CD4-positive, alpha-beta T cell treated with Interleukin-17A for 1 hour (primary cell): ENCODE measurements at regions not wholly inside any gene's neighbourhood (a gene's known extent, or its start where the extent isn't known, plus 50 kb on each side); places are given as distances from the start of the nearest gene placed in this dataset.

Experiments used
- DNase-seq: peaks from one replicate; pipeline ENCODE4 v3.0.0-alpha.2; 2020

DNA sequence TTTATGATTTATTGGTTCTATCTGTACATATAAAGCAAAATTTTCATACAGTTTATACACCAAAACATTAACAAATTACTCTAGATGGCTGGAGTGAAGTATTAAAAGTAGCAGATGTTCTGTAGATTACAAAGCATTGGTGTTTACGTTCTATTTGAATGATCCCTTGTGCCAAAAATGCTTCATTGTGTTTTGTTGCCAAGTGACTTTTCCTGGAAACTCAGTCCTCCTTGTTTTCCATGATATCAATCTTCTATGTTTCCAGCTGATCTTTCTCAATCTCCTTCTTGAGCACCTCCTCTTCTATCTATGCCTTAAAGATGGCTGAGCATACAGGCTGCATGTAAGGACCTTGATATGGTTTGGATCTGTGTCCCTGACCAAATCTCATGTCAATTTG lies 263.6 kb upstream of the CTSO start:
- no peak for DNase-seq

DNA sequence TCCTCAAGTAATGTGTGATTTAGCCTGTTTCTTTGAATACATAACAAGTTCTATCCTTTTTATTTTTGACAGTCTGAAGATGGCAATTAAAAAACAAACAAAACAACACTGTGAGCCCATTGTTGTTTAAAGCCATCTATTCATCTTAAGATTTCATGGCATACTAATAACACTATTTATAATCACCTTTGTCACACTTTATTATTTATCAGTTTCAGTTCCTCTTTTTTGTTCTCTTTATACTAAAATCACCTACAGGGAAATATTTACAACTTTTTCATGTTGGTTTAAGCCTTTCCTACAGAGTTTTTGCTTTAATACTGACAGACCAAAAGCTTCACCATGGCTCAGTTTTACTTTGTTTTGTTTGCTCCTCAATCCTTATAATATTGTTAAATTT lies 247.4 kb upstream of the CTSO start:
- no peak for DNase-seq

DNA sequence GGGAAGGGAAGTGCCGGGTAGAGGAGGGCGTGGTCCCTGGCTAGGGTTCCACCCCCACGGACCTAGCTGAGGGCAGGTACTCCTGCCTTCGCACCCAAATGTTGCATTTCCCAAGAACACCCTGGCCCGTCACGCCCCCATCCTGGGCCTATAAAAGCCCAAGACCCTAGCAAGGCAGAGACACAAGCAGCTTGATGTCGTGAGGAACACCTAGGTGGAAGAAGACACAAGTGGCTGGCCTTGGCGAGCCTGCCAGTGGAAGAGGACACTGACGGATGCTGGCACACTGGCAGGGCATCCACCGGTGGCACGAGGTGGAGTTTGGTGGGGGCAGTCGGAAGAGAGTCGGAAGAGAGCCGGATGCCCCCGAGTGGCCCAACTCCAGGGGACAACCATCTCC lies 244.8 kb upstream of the CTSO start:
- DNase-seq, result no peak

DNA sequence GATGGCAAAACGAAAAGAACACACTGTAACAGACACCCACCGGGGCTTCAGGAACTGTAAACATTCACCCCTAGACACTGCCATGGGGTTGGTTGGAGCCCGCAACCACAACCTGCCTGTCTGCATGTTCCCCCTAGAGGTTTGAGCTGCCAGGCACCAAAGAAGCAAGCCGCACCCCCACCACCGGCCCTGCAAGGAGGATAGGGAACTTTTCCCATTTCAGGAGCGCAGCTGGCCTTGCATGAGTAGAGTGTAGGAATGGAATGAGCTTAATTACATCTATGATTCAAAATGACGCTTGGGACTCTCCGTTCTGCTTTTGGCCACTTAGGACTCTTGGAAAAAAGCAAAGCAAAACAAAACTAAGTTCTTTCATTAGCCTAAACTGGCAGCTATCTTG lies 243.6 kb upstream of the CTSO start:
- DNase-seq, result no peak

DNA sequence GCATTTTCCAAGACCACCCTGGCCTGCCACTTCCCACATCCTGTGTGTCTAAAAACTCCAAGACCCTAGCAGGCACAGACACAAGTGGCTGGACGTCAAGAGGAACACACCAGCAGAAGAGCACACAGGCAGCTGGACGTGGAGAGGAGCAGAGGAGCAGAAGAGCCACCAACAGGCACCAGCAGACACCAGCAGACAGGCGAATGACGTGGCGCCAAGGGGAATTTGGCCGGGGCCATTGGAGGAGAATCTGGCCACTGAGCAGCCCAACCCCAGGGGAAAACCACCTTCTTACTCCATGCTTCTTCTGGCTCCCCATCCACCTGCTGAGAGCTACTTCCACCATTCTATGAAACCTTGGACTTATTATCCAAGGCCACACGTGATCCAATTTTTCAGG lies 243.1 kb upstream of the CTSO start:
- DNase-seq, result no peak

DNA sequence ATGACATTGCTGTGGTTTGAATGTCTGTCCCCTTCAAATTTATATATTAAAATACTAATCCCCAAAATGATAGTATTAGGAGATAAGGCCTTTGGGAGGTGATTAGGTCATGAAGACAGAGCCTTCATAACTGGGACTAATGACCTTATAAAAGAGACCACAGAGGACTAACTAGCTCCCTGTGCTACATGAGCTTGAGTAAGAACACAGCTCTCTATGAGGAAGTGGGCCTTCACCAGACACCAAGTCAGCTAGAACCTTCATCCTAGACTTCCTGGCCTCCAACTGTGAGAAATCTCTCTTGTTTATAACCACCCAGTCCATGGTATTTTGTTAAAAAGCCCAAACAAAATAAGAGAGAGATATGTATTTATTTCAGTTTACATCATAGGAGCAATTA lies 242.2 kb upstream of the CTSO start:
- DNase-seq, result no peak

DNA sequence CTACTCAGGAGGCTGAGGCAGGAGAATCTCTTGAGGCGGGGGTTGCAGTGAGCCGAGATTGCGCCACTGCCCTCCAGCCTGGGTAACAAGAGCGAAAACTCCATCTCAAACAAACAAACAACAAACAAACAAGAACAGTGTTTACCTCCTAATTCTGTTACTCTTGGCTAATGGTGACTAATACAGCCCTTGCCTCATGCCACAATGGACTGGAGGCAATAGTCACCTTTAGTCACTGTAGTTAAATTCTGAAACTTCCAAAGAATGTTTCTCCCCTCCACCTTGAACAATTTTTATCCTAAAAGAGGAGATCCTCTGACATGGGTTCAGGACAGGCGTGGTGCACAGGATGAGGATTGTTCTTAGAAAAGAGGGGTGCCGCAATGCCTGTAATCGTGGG lies 241.2 kb upstream of the CTSO start:
- DNase-seq, result no peak

DNA sequence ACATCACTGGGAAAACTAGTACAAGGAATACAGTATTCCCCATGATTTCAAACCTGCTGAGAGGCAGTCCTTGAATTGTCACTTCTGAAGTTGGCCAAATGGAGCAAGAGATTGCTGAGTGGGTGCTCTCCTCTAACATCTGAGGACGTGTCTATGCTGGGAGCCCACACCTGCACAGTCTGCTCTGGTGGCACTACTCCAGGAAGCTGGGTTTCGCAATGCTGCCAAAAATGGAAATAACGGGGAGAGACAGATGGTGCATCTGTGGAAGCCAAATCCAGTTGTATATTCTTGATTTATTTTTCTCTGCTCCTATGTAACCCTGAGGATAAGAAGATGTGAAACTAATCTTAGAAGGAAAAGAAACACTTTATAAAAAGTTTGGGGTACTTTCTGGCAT lies 240.1 kb upstream of the CTSO start:
- DNase-seq, result no peak

DNA sequence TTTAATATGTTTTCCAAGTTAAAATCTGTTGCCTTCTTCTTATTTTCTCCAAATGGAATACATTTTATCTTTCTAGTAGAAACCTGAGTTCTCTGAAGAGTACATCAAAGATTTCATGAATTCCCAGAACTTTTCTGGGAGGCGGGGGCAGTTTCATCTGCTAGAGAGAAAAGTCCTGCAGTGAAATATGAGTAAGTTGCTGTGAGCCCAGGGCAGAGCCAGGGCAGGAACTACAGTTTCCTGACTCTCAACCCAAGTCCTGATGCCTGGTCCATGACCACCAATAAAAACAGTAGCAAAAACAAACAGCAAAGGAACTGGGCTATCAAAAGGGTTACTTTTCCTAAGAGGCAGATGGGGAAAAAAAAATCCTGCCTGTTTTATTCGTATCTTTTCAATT lies 239.4 kb upstream of the CTSO start:
- DNase-seq, result no peak

DNA sequence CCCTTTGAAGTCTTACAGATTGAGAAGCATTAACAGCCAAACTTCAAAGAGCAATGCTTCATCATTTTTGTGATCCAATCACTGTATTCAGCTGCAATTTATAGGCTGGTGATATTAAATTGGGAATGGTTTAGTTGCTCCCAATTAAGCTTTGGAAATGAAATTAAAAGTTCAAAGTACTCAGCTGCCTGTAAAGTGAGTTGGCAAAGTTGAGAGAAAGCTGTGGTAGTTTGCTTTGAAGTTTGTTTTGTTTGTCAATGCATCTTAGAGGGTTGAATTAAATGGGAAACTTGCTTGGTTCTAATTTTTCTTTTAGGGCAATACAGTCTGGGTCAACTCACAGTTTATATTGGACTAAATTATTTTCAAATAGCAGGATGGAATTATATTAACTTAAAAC lies 238.4 kb upstream of the CTSO start:
- no peak for DNase-seq

DNA sequence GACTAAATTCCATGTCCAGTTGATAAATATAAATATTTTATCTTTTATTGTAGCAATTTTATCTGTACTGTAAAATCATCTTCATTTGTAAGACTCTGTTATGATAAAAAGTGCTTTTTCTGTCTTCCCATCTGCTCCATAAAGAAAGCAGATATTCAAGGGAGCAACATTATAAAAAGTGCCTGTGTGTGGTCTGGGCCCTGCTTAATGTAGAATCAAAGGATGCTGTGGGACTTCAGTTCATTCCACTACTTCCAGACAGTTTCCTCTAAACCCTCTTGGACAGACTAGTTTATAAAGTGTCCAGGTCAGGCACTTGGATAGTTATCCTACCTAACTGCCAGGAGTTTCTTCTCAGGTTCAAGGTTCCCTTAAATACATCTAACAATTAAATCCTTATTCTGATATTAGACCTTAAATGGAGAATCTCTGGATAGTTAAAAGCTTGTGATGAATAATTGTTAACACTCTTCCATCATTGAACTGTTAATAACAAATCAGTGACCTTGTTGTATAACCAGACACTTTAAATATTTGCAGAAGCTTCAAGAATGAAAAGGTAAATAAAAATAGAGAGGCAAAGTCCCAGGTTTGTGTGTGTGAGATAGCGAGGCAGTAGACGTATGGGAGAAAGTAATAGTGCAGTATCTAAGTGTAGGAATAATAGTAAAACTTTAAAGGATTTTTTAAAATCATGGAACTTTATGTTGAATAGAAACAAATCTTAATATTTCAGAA lies 237.5 kb upstream of the CTSO start:
- DNase-seq, result no peak

DNA sequence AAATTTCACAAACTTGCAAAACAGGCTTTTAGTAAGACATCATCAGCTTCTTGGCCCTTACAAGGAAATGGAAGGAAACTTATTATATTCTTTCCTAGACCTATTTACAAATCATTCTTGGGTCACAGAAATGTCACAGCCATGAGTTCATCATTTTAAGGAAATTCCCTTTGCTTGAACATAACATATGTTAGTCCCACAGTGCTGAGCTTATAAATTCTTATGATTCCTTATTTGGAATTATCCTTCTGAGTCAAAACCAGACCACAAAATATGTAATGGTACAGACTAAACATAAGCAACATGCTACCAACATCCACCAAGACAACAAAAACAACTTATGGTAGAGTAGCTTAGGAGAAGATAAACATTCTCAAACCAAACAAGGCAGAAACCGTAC lies 236.9 kb upstream of the CTSO start:
- no peak for DNase-seq

DNA sequence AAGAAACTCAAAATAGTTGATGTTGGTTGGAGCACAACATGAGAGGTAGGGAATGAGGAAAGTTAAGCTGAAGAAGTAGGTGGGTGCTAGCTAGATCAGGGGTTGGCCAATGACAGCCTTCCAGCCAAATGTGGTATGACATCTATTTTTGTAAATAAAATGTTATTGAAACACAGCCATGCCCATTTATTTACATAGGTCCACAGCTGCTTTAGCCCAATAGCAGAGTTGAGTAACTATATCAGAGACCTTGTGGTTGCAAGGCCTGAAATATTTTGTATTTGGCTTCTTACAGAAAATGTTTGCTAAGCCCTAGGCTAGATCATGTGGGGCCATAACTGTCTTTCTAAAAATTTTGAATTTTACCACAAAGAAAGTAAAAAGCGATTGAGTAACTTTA lies 234.9 kb upstream of the CTSO start:
- DNase-seq, result no peak

DNA sequence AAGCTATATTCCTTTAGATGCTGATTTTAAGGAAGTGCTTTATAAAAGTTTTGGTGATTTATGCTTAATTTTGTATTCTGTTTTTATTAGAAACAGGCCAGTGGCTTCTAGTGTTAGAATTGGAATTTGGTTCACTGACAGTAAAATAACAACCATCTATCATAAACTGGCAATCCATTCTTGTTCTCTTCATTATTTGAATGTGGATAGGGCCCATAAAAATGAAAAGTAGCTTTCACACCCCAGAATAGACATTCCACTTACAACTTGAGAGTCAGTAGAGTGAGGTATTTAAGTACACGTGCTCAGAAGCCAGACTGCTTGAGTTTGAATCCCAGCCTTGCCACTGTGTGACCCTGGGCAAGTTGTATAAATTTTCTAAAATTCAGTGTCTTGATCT lies 232.4 kb upstream of the CTSO start:
- DNase-seq, result no peak

DNA sequence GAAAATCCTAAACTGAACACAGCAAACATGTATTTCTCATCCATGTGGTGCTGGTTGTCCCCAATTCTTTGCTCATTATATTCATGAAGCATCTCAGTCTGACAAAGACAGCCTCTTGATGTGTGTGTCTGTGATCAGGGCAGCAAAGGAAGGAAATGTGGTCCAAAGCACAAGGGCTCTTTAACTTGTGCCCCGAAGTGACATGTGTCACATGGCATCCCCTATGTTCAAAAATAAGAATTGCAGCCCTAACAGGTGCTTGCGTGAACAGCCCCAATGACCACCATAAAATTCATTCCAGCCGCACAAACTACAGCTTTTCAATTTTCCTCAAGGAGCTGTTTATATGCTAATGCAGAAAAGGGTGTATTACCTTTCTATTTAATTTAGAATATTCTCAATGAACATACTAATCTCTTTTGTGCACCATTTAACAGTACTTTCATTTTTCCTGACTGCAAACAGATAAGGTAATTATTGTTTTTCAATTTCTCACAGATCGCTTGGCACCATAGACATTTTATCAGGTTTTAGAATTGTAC lies 231.9 kb upstream of the CTSO start:
- DNase-seq, result no peak

DNA sequence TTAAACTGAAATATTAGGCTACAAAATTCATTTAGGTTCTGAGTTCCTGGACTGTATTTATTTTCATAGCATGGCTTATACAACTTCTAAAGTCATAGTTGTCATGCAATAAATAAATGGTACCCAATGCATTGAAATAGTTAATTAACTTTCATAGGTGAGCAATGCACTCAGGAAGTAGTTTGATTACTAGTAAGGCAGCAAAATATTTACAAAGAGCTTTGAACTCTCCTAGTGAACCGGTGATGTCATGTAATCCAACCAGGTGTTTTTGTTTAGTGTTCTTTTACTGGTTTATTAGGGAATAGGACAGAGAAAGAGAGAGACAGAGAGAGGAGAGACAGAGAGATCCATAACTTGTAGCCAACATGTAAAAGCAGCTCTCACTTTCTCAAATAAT lies 228.6 kb upstream of the CTSO start:
- no peak for DNase-seq

DNA sequence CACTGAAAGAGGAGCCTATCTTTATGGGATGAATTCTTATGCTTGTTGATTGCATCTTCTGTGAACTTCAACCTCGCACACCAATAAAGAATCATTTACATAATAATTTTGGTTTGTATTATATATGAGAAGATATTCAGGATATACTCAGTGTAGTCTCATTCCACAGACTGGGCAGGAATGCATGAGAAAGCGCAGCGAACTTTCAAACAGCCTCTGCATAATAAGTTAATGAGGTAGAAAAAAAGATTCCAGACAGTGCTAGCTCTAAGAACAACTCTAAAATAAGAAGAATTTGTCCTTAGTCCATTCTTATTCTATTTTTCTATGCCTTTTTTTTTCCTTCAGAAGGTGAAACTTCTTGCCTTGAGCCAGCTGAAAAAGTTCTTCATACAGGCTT lies 224.3 kb upstream of the CTSO start:
- DNase-seq, result no peak

DNA sequence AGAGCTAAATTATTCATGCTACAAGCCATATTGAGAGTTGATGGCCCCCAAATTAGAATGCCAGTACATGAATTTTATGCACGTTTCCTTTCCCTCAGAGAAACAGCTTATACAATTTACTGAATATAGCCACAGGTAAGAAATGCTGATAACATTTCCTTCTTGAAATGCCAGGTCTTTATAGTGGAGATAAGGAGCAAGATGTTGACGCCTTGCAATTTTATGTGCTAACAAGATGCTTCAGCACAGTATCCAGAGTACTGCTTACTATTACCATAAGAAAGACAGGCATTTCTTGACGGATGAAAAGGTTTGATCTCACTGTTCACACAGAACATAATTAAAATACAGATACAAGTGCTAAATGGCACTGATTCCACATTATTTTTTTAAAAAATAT lies 223.2 kb upstream of the CTSO start:
- DNase-seq, result no peak

DNA sequence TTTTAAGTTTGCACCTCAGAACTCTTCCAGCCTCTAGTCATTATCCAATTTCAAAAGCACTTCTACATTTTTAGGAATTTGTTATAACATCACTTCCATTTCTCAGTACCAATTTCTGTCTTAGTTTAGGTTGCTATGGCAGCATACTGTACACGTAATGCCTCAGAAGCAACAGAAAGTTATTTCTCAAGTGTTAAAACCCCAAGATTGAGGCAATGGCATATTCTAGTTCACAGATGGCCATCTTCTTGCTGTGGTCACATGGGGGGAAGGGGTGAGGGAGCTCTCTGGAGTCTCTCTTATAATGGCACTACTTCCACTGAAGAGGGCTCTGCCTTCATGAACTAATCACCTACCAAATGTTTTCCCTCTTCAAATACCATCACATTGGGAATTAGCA lies 220.3 kb upstream of the CTSO start:
- no peak for DNase-seq

DNA sequence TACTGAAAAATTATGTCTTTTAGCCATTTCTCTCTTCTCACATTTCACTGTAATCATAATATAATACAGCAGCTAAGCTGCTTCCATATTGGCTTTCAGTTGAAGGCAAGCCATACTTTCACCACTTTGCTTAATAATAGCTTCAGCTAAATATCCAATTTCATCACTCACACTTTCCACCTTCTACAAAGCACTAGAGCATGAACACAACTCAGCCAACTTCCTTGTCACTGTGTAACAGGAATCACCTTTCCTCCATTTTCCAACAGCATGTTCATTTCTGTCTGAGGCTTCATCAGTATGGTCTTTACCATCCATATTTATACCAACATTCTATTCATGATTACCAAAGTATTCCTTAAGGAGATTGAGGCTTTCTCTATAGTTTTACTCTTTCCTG lies 219.8 kb upstream of the CTSO start:
- DNase-seq, result no peak

DNA sequence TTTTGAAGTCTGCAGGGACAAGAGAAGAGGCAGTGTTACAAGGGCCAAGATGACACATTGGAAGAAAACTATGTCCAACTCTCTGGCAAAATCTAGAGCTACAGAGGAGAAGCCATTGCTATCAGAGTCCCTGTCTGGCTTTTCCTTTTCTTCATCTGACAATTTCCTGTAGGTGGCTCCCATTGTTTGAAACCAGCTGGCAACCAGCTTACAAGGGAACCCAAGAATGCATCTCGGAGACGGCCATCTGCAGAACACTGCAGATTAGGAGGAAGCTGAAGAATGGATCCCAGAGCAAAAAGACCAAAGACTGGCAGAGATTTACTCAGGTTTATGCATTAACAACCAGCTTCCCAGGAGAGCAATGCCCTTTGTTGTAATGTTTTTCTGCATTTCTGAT lies 216.2 kb upstream of the CTSO start:
- no peak for DNase-seq

DNA sequence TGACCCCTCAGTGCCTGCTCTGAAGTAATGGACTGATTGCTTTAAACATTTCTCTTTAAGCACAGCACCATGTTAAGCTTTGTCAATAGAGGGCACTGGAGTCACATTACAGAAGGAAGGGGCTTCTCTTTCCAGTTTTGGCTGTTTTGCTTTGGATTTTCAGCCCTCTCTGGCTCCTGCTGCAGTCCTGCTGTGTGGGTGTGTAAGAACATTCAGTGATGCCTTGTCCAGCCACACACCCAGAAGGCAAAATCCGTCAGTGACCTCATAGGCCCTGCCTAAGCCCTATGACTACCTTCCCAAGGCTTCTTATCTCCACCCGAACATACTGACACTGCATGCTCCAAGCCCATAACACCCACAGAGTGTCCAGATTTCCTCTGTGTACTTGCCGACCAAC lies 215.3 kb upstream of the CTSO start:
- DNase-seq, result no peak

DNA sequence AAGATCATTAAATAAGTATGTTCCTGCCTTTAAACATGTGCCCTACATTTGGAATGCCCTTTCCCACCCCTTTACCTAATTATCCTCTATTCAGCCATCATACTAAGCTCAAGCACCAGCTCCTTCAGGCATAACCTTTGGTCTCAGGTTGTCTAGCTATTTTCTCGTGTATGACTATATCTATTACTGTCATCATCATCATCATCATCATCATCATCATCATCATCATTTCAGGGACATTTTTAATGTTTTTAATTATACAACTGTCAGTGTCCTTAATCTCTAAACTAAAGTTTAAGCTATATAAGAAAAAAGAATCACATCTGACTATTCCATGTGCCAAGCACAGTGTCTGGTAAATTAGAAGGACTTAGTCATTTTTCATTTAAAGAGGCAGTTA lies 214.6 kb upstream of the CTSO start:
- no peak for DNase-seq

DNA sequence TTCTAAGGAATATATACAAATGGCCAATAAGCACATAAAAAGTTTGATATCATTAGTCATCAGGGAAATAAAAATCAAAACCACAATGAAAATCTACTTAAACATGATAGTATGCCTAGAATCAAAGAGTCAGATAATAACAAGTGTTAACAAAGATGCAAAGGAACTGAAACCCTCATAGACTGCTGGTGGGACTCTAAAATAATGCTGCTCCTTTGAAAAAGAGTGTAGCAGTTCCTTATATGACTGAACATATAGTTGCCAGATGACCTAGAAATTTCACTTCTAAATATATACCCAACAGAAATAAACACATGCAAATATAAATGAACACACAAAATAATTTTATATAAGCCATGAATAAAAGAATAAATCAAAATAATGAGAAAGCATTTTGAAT lies 205.1 kb upstream of the CTSO start:
- DNase-seq, result no peak

DNA sequence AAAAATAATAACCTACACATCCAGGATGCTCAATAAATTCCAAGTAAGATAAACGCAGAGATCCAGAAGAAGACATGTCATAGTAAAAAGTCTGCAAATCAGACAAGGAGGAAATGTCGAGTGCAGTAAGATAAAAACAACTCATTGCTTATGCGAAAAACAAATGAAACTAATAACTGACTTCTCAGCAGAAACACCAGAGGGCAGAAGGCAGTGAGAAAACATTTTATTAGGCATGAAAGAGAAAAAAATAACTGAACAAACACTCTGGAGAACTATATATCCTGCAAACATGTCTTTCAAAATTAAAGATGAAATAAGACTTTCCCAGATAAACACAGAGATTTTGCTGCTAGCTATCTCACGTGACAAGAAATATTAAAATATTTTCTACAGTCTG lies 201.3 kb upstream of the CTSO start:
- DNase-seq, result no peak

DNA sequence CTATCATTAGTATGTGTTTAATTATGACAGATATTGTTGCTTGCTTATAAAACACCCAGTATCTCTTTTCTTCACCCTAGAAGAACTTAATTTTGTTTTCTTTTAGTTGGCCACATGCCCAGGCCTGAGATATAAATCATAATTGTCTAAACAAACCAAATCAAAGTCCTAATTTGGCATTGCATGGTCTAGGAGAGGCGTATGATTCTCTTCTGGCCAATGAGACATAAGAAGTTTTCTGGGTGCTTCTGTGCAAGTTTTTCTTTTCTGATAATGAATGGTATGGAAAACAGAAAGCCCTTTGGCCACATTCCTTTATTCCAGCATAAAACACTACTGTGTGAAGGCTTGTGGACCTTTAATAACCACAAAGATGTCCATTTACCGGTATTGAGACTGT lies 192.9 kb upstream of the CTSO start:
- DNase-seq, result no peak
